ENCODE measurements at regions not wholly inside any gene's neighbourhood (a gene's known extent, or its start where the extent isn't known, plus 50 kb on each side); places are given as distances from the start of the nearest gene placed in this dataset.

GRCh38 chr6:65798280-65799014, 91.4 kb upstream of the EYS start:
- TF ChIP-seq POLR2A (IDR thresholded peaks at IDR 0.05) (no peak), CTCF (IDR thresholded peaks at IDR 0.05) (no peak)

Data from vagina (tissue), 2 donors.